ENCODE measurements at regions not wholly inside any gene's neighbourhood (a gene's known extent, or its start where the extent isn't known, plus 50 kb on each side); places are given as distances from the start of the nearest gene placed in this dataset.

GRCh38 chr1:80158771-80159170, 1152.2 kb upstream of the ADGRL4 start:
- TF ChIP-seq POLR2AphosphoS5 (IDR thresholded peaks at IDR 0.05) = no peak
- TF ChIP-seq, protein P1, sequence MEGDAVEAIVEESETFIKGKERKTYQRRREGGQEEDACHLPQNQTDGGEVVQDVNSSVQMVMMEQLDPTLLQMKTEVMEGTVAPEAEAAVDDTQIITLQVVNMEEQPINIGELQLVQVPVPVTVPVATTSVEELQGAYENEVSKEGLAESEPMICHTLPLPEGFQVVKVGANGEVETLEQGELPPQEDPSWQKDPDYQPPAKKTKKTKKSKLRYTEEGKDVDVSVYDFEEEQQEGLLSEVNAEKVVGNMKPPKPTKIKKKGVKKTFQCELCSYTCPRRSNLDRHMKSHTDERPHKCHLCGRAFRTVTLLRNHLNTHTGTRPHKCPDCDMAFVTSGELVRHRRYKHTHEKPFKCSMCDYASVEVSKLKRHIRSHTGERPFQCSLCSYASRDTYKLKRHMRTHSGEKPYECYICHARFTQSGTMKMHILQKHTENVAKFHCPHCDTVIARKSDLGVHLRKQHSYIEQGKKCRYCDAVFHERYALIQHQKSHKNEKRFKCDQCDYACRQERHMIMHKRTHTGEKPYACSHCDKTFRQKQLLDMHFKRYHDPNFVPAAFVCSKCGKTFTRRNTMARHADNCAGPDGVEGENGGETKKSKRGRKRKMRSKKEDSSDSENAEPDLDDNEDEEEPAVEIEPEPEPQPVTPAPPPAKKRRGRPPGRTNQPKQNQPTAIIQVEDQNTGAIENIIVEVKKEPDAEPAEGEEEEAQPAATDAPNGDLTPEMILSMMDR (IDR thresholded peaks at IDR 0.05 in 8 of 11, conservative IDR thresholded peaks at IDR 0.05 in 3 of 11) = no peak
- no peak for TF ChIP-seq POLR2A (IDR thresholded peaks at IDR 0.05)
- no peaks in the 10 kb centered on the region for H3K27me3 ChIP-seq (replicated peaks in 1 of 7)
- H3K4me1 ChIP-seq = no peaks in the 10 kb centered on the region
- intact Hi-C loops (cut with DNase I; ENCODE audit: low total_unique reads) = no loop called here
- no peak for DNase-seq
- no peak overlapping the region for H3K4me3 ChIP-seq
- 79 to 95% (median 84%) methylated on average over 2 of the region's 2 CpGs for WGBS, 5 donors
- H3K36me3 ChIP-seq = no peaks in the 10 kb centered on the region
- peaks cover 0 to 5% (median 0%) of the 10 kb centered on the region in 8 donors for H3K9me3 ChIP-seq
- H3K27ac ChIP-seq = no peak overlapping the region

- TF ChIP-seq, protein P1 (IDR thresholded peaks at IDR 0.05 in 8 of 11, conservative IDR thresholded peaks at IDR 0.05 in 3 of 11) = no peak
- H3K27ac ChIP-seq = no peak overlapping the region
- H3K36me3 ChIP-seq = no peaks in the 10 kb centered on the region
- H3K27me3 ChIP-seq (replicated peaks in 1 of 7) = no peaks in the 10 kb centered on the region
- H3K9me3 ChIP-seq = peaks cover 0 to 6% (median 0%) of the 10 kb centered on the region in 8 donors
- intact Hi-C loops (cut with DNase I; ENCODE audit: low total_unique reads) = no loop called here
- no peaks in the 10 kb centered on the region for H3K4me1 ChIP-seq
- no peak overlapping the region for H3K4me3 ChIP-seq
- no peak for DNase-seq
- WGBS, 5 donors = 75 to 81% (median 81%) methylated on average over 4 of the region's 4 CpGs
These were observed 1151.7 kb upstream of the ADGRL4 start for GRCh38 chr1:80158266-80158665.

DNA sequence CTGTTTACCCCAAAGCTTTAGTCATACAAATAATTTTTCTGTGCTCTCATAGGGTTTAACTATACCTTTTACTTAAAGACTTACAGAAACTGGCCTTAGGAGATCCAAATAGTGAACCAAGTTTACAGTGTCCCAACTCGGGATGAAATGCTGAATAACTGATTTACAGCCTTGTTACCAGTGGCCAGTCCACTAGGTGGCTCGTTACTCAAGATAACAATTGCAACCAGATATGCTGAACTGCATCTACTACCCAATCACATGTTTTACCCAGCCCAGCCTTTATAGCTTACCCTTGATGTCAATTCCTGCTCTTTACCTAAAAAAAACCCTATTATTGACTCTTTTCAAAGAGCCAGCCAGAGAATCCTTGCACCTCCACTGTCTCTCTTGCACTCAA, 1148.8 kb upstream of the ADGRL4 start:
- TF ChIP-seq POLR2A (IDR thresholded peaks at IDR 0.05) = no peak
- TF ChIP-seq POLR2AphosphoS5 (IDR thresholded peaks at IDR 0.05) = no peak
- TF ChIP-seq, protein P1 (IDR thresholded peaks at IDR 0.05 in 8 of 11, conservative IDR thresholded peaks at IDR 0.05 in 3 of 11) = no peak
- WGBS, 5 donors = 22 to 49% (median 38%) methylated on average over 2 of the region's 2 CpGs
- H3K36me3 ChIP-seq = no peaks in the 10 kb centered on the region
- intact Hi-C loops (cut with DNase I; ENCODE audit: low total_unique reads) = no loop called here
- H3K27ac ChIP-seq = no peak overlapping the region
- peaks cover 0 to 8% (median 0%) of the 10 kb centered on the region in 8 donors for H3K9me3 ChIP-seq
- H3K4me3 ChIP-seq = no peak overlapping the region
- DNase-seq = no peak
- no peaks in the 10 kb centered on the region for H3K27me3 ChIP-seq (replicated peaks in 1 of 7)
- H3K4me1 ChIP-seq = no peaks in the 10 kb centered on the region

DNA sequence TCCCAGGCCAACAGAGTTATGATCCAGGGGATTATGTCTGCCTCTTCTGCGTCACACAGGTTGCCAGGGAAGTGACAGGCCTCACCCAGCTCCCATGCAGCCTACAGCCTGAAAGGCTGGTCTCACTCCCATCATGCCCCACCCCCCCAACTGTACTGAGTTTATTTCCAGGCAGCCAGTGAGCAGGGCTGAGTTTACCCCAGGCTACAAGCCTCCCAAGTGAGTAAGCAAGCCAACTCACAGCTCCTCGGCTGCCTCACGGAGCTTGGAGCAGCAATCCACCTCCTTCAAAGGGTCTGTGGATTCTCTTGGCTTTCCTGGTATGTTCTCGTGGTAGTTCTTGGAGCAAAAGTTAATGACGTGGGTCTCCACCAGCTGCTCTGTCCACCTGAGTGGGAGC, 1147.6 kb upstream of the ADGRL4 start:
- Histone ChIP-seq H3K9me3 (peaks cover 0 to 18% (median under 1%) of the 10 kb centered on the region in 8 donors), H3K4me1 (no peaks in the 10 kb centered on the region), H3K4me3 (no peak overlapping the region), H3K27ac (no peak overlapping the region), H3K36me3 (no peaks in the 10 kb centered on the region), H3K27me3 (replicated peaks in 1 of 7) (no peaks in the 10 kb centered on the region)
- 69 to 93% (median 87%) methylated on average over 4 to 5 of the region's 5 CpGs for WGBS, 5 donors
- DNase-seq = peak; percentile 36
- intact Hi-C loops (cut with DNase I; ENCODE audit: low total_unique reads) = no loop called here
- TF ChIP-seq POLR2A (IDR thresholded peaks at IDR 0.05) = no peak

DNA sequence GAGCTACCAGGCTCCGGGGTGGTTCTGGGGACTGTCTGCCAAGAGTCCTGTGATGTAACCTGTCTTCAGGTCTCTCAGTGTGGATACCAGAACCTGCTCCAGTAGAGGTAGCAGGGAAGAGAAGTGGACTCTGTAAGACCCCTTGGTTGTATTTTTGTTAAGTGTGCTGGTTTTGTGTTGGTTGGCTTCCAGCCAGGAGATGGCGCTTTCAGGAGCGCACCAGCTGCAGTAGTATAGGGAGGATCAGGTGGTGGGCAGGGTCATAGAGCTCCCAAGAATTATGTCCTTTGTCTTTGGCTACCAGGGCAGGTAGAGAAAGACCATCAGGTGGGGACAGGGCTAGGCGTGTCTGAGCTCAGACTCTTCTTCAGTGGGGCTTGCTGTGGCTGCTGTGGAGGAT, 1147.2 kb upstream of the ADGRL4 start:
- intact Hi-C loops (cut with DNase I; ENCODE audit: low total_unique reads) = no loop called here
- H3K27ac ChIP-seq = no peak overlapping the region
- WGBS, 5 donors = 86 to 93% (median 91%) methylated on average over 4 of the region's 4 CpGs

More for the DNA sequence above, 1147.2 kb upstream of the ADGRL4 start:
- no peaks in the 10 kb centered on the region for H3K4me1 ChIP-seq
- no peaks in the 10 kb centered on the region for H3K27me3 ChIP-seq (replicated peaks in 1 of 7)
- no peaks in the 10 kb centered on the region for H3K36me3 ChIP-seq
- H3K9me3 ChIP-seq = peaks cover 0 to 23% (median 2%) of the 10 kb centered on the region in 8 donors
- H3K4me3 ChIP-seq = no peak overlapping the region
- TF ChIP-seq POLR2A (IDR thresholded peaks at IDR 0.05) = no peak
- no peak for DNase-seq
